ENCODE measurements at regions not wholly inside any gene's neighbourhood (a gene's known extent, or its start where the extent isn't known, plus 50 kb on each side); places are given as distances from the start of the nearest gene placed in this dataset.

GRCh38 chr2:67881816-67882215, 181.0 kb downstream of the C1D start:
- no peak for TF ChIP-seq CTCF (IDR thresholded peaks at IDR 0.05; ENCODE audit: borderline replicate concordance, insufficient read depth, low read depth, low read length)
- no peak overlapping the region for H3K4me3 ChIP-seq (ENCODE audit: low read depth, low read length)

GRCh38 chr2:67883316-67884087, 179.3 kb downstream of the C1D start:
- TF ChIP-seq CTCF (IDR thresholded peaks at IDR 0.05; ENCODE audit: borderline replicate concordance, insufficient read depth, low read depth, low read length) = no peak

GRCh38 chr2:67888351-67889005, 174.3 kb downstream of the C1D start:
- H3K4me3 ChIP-seq (ENCODE audit: low read depth, low read length) = no peak overlapping the region
- no peak for TF ChIP-seq CTCF (IDR thresholded peaks at IDR 0.05; ENCODE audit: borderline replicate concordance, insufficient read depth, low read depth, low read length)

More at GRCh38 chr2:67883316-67884087, 179.3 kb downstream of the C1D start:
- no peak overlapping the region for H3K4me3 ChIP-seq (ENCODE audit: low read depth, low read length)

- H3K4me3 ChIP-seq (ENCODE audit: low read depth, low read length) = no peak overlapping the region
- TF ChIP-seq CTCF (IDR thresholded peaks at IDR 0.05; ENCODE audit: borderline replicate concordance, insufficient read depth, low read depth, low read length) = no peak
These were observed 173.7 kb downstream of the C1D start for GRCh38 chr2:67889056-67889455.

- no peak overlapping the region for H3K4me3 ChIP-seq (ENCODE audit: low read depth, low read length)
- no peak for TF ChIP-seq CTCF (IDR thresholded peaks at IDR 0.05; ENCODE audit: borderline replicate concordance, insufficient read depth, low read depth, low read length)
These were observed 171.2 kb downstream of the C1D start for GRCh38 chr2:67891642-67892041.

- no peak overlapping the region for H3K4me3 ChIP-seq (ENCODE audit: low read depth, low read length)
- no peak for TF ChIP-seq CTCF (IDR thresholded peaks at IDR 0.05; ENCODE audit: borderline replicate concordance, insufficient read depth, low read depth, low read length)
These were observed 170.4 kb downstream of the C1D start for GRCh38 chr2:67892339-67892846.
